Stimulated activated CD8-positive, alpha-beta memory T cell treated with anti-CD3 and anti-CD28 coated beads, Interleukin-2, amount 100 ng/mL, for 48 hours (primary cell): ENCODE measurements at regions not wholly inside any gene's neighbourhood (a gene's known extent, or its start where the extent isn't known, plus 50 kb on each side); places are given as distances from the start of the nearest gene placed in this dataset.
"Not testable (repeated sequence)": the region's sequence is repeated elsewhere in the genome, so short reads cannot be mapped to it uniquely, and the experiment has no call there.

Experiments used
- DNase-seq, 2 donors: peaks; one replicate each; pipeline ENCODE4 v3.0.0-alpha.2; 2020; ENCODE audit warnings: low read depth in 2 of 2

DNA sequence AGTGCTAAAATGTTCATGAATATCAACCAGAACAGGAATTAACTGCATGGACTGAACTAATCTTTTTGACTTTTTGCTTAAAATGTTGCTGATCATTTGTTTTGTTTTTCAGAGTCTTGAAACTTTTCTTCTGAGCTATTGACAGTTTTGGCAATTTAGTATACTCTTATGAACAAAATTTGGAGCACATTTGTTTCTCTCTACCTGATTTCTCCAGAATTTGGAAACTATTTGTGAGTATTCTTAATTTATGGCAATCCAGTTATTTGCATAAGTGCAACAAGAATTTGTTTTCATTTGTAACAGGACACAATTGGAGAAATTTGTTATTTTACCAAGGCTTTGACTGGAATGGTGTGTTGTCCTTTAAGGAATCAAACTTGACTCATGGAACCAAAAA lies 107.4 kb downstream of the RTP4 start:
- DNase-seq: not testable (repeated sequence)

DNA sequence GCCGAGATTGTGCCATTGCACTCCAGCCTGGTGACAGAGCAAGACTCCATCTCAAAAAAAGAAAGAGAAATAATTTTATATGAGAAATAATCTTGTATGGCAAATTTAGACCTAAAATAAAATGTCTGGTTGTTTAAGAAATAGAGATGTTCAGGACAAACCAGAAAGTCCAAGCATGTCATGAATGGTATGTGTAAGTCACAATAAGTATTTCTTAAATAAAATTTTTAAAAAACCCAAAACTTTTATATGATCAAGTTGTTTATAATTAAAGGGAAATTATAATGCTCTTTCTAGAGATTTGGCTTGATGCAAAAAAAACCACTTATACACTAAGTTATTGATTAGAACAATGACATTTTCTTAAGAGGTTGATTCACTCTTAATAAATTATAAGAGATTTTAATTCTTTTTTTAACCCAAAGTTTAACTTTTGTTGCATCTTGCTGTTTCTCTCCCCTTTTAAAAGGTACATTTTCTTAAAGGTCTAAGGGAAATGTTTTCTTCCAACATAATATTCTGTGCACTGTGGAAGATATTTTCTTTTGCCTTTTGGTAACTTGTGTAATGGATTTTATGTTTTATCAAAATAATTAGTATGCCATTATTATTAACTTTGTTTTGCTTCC lies 105.7 kb downstream of the RTP4 start:
- DNase-seq: no peak

DNA sequence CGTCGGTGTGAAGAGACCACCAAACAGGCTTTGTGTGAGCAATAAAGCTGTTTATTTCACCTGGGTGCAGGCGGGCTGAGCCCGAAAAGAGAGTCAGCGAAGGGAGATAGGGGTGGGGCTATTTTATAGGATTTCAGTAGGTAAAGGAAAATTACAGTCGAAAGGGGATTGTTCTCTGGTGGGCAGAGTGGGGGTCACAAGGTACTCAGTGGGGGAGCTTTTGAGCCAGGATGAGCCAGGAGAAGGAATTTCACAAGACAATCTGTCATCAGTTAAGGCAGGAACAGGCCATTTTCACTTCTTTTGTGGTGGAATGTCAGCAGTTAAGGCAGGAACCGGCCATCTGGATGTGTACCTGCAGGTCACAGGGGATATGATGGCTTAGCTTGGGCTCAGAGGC lies 98.1 kb downstream of the RTP4 start:
- DNase-seq: not testable (repeated sequence)

DNA sequence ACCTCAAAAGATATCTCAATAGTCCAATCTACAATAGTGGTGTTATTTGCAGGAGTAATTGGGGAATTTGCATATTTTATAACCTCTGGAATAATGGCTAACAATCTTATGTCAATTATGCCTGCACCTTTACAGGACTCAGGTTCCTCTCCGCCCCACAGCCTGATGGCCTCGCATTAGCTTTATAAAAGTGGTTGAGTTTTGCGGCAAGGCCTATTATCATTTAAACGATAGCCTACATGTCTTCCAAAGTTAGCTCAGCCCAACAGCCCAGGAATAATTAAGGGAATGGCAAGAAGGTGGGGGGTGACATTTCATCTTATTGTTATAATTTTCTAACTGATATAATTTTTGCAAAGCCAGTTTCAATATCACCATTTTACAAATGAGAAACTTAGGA lies 97.3 kb downstream of the RTP4 start:
- DNase-seq: no peak

DNA sequence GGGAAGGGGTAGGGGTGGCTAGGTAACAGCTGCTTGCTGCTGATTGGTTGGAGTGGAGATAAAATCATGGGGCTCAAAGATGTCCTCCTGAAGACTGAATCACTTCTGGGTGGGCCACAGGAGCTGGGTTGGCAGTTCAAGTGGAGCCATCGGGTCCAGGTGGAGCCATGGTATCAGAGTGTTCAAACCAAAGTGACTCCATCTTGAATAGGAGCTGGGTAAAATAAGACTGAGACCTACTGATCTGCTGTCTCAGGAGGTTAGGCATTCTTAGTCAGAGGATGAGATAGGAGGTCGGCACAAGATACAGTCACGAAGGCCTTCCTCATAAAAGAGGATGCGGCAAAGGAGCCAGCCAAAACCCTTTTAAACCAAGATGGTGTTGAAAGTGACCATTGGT lies 96.5 kb downstream of the RTP4 start:
- DNase-seq: no peak

DNA sequence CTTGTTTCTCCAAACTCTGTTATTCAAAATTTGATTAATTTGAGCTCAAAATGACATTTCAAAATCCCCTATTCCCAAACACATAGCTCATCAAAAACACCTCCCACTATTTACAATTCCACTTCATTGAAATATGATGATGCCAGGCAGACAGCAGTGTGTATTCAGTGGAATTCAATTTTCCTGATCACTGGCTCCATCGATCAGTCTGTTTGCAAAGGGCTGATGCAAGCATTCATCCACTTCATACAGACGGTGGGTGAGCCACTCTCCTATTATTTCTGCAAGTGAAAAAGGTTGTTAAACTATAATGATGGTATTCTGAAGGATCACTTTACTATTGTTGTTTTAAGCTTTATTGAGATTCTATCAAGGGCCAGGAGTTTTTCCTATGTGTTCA lies 90.7 kb downstream of the RTP4 start:
- no peak for DNase-seq

DNA sequence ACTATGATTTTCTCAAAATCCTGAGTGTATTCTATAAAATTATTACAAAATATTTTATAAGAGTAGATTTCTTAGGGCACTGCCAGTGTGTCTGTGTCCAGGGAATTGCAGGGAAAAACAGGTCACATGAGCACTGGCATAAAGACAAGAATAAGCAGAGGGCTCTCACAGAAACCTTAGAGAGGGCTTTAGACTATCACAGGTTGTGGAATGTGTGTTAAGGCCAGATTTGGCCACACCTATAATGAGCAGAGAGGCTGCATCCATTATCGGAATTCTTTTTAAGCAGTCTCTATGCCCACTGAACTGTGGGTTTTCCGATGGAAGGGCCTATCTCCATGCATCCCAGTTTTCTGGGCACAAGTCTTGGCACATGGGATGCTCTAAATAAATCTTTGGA lies 90.2 kb downstream of the RTP4 start:
- DNase-seq: no peak

DNA sequence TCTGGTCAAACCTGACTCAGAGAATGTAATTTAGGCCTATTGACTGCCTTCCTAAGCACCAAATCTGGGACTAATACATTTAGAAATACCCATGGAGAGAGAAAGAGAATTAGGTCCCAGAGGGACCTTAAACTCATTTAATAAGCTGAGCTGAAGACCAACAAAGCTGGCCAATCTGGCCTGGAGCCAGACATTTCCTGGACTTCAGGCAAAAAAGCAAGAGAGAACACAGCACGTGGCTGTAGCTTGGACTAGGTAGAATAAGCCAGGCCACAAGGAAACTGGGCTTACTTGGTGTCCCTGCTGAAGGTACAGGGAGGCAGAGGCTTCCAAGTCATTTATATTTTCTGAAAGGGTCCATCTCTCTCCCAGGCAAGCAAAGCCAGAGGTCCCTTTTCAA lies 88.1 kb downstream of the RTP4 start:
- DNase-seq: no peak

DNA sequence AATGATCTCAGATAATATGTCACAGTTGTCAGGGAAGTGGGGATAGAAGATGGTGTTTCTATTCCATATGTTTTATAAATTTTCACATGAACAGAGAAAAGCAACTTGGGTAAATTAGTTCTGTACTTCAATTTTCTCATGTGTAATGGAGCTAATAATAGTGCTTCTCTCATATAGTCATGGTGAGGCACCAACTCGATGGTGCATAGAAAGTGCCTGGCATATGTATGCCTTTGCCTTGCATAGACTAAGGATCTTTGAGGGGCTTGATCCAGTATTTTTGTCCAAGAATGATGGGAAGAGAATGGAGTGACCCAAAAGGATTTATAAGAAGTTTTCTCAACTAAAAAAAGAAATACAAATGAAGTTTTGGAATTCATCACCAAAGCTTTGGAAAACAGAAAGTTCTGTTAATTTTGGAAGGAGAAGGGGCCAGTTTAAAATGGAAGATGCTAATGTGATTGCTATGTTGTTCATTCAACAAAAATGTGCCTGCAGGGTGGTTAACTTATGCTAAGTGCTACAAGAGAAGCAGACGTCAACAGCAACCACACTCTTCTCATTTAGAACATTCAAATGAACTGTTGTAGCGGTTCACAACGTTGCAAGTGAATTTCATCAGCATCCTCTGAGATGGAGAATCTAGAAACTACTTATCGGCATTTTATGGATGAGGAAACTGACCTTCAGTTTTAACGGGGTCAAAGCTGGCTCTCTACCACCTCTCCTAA lies 86.1 kb downstream of the RTP4 start:
- DNase-seq: no peak

DNA sequence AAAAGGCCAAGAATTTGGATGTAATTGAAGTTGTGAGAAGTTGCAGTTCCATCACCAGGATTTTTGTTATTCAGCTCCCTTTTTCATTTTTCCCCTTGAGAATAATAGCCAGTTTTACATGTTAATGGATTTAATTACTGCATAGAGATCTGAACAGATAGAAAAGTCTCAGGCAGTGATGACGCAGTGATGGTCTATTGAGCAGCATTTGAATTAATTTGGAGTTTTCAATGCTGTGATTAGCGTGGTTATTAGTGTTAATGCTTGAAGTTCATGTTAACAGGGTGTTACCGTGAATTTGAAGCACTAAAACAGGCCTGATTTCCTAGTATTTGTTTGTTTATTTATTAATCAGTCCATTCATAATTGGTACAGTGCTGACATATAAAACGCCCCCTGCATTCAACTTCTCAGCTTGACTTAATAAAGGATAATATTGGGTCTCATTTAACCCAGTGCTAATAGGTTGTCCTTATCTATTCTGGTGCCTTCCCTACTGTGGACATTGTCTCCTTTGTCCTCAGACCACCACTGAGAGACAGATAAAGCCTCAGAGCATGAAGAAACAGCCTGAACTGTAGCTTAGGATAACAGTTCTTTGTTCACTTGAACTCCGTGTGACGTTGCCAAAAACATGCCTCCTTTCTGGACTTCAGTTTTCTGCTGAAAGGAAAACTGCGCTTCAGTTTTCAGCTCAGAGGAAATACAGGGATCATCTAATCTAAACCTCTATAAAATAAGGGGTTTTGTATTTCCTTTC lies 82.4 kb downstream of the RTP4 start:
- DNase-seq: no peak

DNA sequence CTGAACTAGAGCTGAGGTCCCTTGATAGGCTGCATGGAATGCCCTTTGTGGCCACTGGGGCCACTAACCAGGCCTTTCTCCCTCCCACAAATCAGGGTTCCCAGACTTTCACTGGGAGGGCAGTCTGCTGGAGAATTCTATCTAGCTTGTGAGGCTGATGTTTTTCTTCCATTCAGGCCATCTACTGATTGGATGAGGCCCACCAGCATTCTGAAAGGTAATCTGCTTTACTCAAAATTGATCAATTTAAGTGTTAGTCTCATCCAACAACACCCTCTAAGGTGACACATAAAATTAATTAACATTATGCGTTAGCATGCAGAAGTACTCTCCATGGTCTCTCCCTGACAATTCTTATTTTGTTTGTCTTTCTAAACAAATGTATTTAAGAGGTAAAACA lies 80.5 kb downstream of the RTP4 start:
- DNase-seq: no peak

DNA sequence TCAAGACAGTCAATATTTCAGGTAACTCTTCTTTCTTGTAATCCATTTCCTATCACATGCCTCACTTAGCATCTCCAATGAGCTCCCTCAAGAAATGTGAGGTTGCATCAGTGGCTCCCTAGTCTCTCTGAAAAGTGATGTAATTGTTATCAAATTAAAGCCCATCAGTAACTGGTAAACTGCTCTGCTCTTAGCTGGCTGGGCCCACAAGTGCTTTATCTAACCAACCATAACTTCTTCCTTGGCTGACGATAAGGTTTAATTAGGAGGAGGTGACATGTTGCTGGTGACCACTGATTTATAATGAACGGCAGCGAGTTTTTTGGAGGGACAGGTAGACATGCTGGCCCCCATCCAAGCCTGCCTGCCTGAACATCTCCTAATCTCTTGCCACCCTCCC lies 79.6 kb downstream of the RTP4 start:
- no peak for DNase-seq

DNA sequence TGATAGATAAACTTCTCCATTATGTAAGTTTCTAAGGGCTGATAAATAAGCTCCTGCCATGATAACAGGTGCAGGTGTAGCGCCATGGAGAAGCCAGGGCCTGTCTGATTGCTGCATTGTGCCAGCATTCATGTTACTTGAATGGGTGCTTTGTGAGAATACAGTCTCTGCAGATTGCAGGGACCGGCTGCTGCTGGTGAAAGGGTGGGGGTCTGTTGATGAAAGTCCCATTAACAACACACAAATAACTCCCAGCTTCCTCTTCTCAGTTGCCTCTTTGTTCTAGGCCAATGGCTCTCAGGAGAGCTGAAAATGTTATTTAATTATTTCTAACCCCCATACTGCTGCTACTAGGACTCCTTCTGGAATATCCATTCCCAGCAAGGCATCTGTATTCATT lies 77.2 kb downstream of the RTP4 start:
- no peak for DNase-seq

DNA sequence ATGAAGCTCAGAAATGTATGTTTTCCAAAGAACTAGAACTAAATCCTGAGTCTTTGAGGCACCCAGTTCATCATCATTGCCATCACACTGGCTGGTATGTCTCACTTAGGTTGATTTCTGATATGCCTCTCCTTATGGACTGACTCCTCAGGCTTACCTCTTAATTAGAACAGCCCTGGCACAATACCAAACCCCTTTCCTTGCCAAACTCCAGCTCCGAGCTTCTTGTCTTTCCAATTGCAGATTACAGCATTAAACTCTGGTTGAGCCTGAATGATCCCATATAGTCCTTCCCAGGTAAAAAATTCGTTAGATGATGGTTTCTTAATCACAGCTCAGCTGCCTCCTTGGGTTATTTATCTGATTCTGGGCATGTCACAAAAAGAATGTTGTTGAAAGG lies 66.3 kb downstream of the RTP4 start:
- no peak for DNase-seq

DNA sequence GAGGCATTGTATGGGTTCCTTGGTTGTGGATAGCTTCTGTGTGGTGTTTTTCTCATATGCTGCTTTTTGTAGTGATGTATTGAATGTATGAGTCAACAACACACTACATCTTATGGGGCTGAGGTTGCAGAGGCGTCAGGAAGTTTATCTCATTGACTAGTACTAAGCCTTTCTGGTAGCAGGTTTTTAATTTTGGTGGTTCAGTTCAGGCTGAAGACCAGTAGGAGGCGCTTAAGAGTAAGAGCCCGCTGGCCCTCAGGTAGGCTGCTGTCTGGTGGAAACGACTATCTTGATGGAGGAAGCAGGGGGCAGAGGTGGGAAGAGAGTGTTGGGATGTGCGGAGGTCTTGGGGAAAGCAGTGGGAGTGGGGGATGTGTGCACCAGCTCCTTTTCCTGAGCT lies 62.4 kb downstream of the RTP4 start:
- DNase-seq: no peak
